ENCODE measurements at regions not wholly inside any gene's neighbourhood (a gene's known extent, or its start where the extent isn't known, plus 50 kb on each side); places are given as distances from the start of the nearest gene placed in this dataset.
"Not testable (repeated sequence)": the region's sequence is repeated elsewhere in the genome, so short reads cannot be mapped to it uniquely, and the experiment has no call there.

DNA sequence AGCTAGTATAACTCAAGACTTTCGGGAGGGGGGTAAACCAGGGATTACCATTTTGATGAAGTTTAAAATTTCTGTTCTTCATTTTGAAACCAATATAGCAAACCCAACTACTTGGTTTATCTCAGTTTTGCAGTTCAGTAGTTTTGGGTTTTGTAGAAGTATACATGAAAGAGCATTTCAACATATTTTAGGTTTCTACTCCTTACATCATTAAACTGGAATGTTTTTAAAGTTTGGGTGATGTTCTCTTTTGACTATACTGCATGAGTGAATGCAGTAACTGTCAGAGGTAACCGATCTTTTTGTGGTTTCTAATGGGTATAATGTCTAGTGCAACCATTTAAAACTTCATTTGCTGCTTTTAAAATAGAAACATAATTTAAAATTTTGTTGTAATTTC lies 248.3 kb upstream of the MAD2L1 start:
- no peak for DNase-seq (ENCODE audit: low spot score)
- no peak for FAIRE-seq

DNA sequence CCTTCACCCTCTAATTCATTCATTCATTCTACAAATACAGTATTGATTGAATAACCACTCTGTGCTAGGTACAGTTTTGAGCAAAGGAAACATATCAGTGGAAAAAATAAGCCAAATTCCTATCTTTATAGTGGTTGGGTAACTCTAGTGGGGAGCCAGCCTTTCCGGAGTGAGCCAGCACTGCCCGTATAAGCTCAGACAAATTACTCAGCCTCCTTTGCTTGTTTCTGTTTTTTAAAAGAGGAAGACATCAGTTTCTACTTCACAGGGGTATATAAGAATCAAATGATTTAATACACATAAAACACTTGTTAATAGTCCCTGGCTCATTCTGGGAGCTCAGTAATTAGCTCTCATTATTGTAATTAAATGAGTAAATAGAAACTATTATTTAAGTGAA lies 238.2 kb upstream of the MAD2L1 start:
- FAIRE-seq (no peak), DNase-seq (ENCODE audit: low spot score) (no peak)

DNA sequence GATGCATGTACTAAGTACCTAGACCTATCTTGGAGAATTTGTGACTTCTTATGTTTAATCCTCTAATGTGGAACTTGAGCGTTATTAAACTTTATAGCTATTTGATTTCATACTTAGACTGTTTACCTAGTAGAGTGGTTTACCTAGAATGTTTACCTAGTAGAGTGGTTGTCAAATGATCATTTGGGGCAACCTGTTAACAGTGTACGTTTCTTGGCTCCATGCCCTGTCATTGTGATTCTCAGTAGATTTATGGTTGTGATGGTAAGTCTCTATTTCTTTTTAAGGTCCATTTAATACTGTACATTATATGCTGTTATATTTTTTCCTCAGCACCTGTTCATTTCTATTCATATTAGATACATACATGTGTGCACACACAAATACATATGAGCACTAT lies 233.0 kb upstream of the MAD2L1 start:
- FAIRE-seq: no peak
- no peak for DNase-seq (ENCODE audit: low spot score)

DNA sequence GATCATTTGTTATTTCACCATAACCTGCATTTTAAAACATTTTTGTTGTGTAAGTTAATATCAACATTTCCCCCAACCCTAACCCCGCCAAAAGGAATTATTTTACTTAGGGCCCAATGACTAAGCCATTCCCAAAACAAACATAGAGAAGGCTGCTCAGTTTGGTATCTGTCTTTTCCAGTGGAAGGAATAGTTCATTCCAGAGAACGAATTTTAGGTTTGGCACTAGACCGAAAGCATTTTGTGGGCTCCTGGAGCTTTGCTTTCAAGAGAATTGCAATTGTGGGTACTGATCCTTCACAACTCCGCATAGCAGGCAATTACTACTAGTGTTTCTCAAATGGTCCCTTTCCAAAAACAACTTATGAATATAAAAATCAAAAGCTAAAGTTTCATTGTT lies 226.7 kb upstream of the MAD2L1 start:
- FAIRE-seq (no peak), DNase-seq (ENCODE audit: low spot score) (no peak)

DNA sequence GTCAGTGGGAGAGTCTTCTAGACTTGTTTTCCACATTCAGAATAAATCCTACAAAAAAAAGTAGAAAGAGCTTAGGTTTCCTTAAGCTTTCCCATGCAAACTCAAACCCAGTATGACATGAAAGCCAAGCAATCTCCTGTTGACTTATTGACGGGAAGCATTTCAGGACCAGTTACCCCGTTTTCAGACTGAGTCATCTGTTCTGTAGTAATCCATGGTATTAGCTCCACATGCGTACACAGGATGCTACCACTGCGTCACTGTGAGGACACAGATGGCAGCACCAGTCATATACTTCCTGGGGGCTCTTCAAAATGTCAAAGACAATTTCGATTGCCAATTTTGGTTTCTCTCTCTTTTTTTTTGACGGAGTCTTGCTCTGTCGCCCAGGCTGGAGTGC lies 224.9 kb upstream of the MAD2L1 start:
- no peak for FAIRE-seq
- no peak for DNase-seq (ENCODE audit: low spot score)

DNA sequence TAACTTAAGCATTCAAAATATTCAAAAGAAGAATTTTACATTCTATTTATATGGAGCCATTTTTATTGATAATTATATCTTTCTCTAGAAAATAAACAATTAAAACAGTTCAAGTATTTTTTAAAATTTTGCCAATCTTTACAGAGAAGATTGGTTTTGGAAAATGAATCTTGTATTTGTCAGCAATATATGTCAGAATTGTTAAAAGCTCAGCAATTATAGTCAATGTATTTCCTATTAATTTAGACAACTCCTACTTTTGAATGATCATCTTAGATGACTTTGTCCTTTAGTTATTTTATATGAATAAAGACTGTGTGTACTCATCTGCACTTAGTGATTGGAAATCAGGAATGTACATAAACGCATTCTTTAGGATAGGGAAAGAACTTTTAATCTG lies 223.9 kb upstream of the MAD2L1 start:
- no peak for FAIRE-seq

DNA sequence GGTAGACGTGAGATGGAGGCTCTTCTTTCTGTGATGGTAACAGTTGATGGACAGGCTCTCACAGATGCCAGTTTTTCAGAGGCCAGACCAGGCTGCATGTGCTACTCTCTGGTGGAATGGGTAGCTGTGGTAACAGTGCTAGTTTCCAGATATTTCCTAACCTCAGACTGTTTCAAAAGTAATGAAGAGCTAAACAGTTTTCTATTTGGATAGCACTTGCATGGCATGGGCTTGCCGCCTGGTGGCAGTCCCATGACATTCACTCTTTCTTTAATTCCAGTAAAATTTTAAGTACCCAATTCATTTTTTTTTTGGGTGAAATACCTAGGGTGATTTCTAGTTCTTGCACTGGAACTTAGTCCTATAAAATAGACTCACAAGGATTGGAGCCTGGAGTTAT lies 220.2 kb upstream of the MAD2L1 start:
- FAIRE-seq (no peak), DNase-seq (ENCODE audit: low spot score) (no peak)

More for the DNA sequence above, 223.9 kb upstream of the MAD2L1 start:
- no peak for DNase-seq (ENCODE audit: low spot score)

DNA sequence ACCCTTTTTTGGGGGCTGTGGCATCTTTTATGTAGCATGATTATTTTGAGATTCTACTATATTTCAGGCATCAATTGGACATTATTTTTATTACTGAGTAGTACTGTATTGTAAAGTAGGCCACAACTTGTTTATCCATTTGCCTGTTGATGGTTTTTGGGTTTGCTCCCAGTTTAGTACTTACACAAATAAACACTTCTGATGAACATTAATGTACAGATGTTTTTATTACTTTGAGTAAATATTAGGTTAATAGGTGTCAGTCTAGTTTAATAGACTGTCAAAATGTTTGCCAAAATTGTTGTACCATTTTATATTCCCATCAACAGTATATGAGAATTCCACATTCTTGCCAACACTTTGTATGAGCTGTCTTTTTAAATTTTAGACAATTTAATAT lies 214.9 kb upstream of the MAD2L1 start:
- DNase-seq (ENCODE audit: low spot score) (no peak), FAIRE-seq (no peak)

DNA sequence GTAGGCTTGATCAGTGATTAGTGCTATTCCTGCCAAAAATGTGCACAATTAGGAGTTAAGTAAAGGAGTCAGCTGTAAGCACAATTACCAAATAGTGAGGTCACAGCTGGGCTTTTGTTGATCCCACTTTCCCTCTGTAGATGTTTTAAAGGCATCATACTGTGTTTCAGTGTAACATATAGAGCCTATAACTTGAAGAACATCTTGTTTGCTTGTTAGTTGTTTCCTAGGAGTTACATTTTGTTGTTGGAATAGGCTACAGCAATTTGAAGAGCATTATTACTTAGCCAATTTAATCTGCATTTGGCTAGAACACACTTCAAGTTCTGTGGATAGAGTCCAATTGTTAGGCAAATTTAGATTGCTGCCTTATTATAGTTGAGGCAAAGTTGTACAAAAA lies 210.7 kb upstream of the MAD2L1 start:
- DNase-seq (ENCODE audit: low spot score): no peak
- no peak for FAIRE-seq

DNA sequence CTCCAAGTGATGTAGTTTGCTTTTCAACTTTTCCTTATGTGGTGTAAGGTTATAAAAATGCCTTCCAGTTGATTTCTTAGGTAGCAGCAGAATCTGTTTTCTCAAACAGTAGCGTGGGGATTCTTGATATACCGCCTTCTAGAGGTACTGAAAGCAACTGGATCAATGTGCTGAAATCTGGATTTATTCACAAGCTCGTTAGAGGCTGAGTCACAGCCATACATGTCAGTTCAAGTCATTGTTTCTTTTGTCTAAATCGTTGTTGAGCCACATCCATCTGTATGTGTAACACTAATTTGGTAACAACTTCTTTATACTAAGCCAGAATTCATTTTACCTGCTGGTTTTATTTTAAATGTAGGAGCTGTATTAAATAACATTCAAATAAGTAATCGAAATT lies 200.0 kb upstream of the MAD2L1 start:
- no peak for FAIRE-seq
- no peak for DNase-seq (ENCODE audit: low spot score)

DNA sequence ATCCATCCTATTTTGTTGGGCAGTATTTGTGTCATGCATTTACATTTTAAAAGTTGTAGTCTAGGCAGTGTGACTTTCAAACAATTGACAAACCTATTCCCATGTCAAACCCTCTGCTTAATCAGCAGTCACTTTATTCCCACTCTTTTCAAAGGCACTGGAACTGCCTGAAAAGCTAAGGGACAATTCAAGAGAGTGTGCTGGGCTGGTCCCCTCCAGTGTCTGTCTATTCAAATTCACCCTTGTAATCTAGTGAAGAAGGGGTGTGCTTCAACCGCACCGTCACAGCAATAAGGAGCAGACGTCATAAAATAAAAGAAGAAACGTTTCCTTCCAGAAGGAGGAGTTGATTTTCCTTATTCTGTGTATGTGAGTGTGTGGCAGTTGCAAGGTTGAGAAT lies 197.0 kb upstream of the MAD2L1 start:
- FAIRE-seq: no peak
- DNase-seq (ENCODE audit: low spot score): no peak

DNA sequence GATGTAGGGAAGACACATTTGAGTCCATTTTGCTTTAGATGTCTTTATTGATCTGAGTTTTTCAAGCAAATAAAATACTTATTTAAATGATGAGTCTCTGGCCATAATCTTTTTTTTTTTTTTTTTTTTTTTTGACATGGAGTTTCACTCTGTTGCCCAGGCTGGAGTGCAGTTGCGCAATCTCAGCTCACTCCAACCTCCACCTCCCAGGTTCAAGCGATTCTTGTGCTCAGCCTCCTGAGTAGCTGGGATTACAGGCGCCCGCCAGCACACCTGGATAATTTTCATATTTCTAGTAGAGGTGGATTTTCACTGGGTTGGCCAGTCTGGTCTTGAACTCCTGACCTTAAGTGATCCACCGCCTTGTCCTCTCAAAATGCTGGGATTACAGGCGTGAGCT lies 194.5 kb upstream of the MAD2L1 start:
- FAIRE-seq: no peak
- no peak for DNase-seq (ENCODE audit: low spot score)

DNA sequence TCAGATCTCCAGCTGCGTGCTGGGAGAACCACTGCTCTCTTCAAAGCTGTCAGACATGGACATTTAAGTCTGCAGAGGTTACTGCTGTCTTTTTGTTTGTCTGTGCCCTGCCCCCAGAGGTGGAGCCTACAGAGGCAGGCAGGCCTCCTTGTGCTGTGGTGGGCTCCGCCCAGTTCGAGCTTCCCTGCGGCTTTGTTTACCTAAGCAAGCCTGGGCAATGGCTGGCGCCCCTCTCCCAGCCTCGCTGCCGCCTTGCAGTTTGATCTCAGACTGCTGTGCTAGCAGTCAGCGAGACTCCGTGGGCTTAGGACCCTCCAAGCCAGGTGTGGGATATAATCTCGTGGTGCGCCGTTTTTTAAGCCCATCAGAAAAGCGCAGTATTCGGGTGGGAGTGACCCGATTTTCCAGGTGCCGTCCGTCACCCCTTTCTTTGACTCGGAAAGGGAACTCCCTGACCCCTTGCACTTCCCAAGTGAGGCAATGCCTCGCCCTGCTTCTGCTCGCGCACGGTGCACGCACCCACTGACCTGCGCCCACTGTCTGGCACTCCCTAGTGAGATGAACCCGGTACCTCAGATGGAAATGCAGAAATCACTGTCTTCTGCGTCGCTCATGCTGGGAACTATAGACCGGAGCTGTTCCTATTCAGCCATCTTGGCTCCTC lies 189.6 kb upstream of the MAD2L1 start:
- not testable (repeated sequence) for FAIRE-seq; DNase-seq (ENCODE audit: low spot score)

DNA sequence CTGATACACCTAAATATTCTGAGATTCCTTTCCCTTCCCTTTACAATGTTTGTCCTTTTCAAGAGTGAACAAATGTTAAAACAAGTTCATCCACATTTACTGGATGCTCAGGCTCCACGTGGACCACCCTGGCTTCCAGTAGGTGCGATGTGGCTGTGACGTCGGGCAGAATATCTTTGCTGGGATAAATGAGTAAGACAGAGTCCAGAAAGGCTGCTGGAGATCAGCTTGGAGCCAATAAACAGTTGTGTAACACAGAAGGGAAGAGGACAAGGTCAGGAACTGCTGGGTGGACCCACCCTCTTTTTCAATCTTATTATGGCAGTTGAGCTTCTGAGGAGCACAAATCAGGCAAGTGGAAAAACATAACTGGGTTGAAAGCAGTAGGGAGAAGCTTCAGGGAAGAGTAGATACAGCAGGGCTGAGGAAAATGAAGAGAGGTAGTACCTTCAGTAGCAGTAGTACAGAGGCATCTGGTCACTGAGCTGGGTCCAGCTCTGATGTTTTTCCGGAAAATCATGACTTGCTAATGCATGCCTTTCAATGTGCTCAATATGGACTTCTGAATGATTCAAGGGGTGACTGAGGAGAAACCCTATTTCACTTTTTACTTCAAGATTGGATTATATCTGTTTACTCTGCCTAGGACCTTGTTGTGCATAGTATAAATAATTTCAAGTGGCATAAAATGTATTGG lies 171.8 kb upstream of the MAD2L1 start:
- FAIRE-seq: no peak
- no peak for DNase-seq (ENCODE audit: low spot score)

DNA sequence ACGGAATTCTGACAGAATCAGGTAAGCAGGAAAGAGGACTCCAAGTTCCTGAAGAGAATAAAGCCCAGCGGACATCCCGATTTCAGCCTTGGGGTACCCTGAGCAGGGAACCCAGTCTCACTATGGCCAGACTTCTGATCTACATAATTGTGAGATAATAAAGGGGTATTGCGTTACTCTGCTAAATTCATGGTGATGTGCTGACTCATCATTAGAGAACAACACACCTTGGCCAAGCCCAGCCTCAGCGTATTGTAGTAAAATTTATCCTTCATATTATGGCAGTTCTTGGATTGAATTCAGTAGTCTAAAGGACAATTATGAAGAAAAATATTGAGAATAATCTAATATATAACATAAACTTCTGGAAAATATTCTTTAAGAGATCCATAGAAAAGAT lies 170.2 kb upstream of the MAD2L1 start:
- FAIRE-seq: no peak
- DNase-seq (ENCODE audit: low spot score): no peak

DNA sequence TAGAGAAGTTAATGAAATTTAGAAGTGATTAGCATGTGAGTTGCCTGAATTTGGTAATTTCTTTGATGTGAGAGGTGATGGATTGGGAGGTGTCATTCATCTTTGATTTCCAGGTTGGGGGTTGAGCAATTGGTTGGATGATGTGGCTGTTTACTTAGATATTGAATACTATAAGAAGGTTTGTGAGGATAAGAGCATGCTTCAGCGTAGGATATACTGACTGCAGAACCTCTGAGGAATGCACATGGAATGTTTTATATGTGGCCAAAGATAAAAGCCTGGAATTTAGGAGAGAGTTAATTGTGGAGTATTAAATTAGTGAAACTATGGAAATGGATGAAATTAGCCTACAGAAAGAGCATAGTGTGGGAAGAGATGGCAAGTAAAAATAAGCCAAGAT lies 165.4 kb upstream of the MAD2L1 start:
- FAIRE-seq: no peak

DNA sequence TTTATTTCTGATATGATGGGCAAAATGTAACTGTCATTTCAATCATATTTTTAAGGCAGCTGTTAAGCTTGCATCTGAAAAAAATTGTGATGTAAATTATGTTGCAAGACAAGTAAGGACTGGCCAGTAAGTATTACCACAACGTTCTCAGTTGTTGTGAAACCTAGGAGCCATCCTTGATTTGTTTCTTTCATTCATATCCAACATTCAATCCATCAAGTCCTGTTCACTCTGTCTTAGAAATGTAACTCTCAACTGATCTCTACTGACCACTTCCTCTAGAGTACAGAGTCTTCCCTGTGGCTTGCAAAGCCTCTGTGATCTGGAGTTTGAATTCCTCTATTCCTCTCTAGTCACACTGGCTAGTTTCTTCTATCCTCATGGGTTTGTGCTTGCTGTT lies 161.4 kb upstream of the MAD2L1 start:
- FAIRE-seq: no peak
- DNase-seq (ENCODE audit: low spot score): no peak

More for the DNA sequence above, 165.4 kb upstream of the MAD2L1 start:
- no peak for DNase-seq (ENCODE audit: low spot score)

DNA sequence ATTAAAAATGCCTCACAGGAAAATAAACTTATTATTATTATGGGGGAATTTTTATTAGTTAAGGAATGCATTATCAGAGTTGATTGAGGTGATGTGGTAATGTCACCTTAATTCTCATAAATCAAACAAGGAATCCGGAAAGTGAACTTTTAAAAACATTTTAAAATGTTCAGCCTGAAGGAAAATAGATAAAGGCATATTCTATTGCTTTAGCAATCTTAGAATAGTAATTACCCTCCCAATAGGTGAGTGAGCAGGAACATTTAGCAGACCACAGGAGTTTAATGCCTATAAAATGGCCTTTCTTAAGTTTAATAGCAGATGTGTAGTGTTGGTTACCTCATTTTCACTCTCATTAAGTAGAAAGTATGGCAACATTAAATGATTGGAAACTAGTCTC lies 160.9 kb upstream of the MAD2L1 start:
- DNase-seq (ENCODE audit: low spot score): no peak
- FAIRE-seq: no peak

DNA sequence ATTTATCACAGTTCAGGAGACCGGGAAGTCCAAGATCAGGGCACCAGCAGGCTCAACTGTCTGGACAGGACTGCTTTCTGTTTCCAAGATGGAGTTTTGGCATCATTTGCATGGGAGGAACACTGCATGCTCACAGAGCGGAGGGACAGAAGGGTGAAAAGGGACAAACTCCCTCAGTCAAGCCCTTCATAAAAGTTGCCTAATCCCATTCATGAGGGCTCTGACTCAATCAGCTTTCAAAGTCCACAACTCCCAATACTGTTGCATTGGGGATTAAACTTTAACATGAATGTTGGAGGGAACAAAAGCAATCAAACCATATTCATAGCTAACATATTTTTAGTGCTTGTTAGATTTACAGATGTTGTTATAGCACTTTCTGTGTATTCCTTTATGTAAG lies 158.9 kb upstream of the MAD2L1 start:
- no peak for FAIRE-seq

DNA sequence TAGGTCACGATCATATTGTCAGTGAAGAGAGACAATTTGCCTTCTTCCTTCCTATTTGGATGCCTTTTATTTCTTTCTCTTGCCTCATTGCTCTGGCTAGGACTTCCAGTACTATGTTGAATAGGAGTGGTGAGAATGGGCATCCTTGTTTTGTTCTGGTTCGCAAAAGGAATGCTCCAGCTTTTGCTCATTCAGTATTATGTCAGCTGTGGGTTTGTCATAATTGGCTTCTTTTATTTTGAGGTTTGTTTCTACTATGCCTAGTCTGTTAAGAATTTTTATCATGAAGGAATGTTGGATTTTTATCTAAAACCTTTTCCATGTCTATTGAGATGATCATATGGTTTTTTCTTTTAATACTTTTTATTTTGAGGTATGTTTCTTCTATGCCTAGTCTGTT lies 152.3 kb upstream of the MAD2L1 start:
- FAIRE-seq (no peak), DNase-seq (ENCODE audit: low spot score) (no peak)

More for the DNA sequence above, 158.9 kb upstream of the MAD2L1 start:
- DNase-seq (ENCODE audit: low spot score): no peak

DNA sequence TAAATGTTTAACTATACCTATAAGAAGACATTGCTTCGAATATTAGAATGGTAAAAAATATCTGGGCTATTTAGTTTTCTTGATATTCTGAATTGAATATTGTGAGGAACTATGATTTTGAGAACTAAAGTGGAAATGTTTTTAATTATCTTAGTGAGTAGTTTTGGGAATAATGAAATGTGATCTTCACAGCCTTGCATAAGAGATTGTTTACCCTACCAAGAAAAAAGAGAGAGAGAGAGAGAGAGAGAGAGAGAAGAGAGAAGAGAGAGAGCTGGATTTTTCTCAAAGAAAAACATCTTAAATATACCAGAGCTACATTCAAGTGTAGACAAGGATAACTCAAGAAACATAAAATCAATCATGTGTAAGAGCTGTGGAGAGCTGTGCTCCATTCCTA lies 148.7 kb upstream of the MAD2L1 start:
- no peak for DNase-seq (ENCODE audit: low spot score)
- no peak for FAIRE-seq

DNA sequence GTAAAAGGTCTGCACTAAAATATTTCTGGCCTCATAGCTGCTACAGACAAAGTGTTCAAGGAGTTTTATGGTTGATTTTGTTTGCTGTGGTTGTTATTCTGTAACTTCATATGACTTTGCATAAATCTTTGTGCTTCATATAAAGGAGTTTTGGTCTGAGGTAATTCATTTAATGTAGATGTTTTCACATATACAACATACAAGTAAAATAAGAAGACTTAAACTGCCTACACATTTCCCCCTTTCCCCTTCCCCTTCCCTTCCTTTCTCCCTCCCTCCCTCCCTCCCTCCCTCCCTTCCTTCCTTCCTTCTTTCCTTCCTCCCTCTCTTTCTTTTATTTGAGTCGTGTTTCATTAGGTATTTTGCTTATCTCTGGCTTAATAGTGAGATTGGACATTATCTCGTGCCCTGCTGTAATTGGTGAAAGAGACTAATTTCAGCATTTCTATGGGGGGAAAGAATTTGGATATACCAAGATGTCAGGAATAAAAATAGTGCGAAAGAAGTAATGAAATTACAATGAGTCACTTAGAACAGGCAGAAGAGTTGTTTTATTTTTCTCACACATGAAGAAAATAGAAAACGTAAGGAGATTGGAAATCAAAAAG lies 144.9 kb upstream of the MAD2L1 start:
- no peak for FAIRE-seq
- DNase-seq (ENCODE audit: low spot score): no peak

DNA sequence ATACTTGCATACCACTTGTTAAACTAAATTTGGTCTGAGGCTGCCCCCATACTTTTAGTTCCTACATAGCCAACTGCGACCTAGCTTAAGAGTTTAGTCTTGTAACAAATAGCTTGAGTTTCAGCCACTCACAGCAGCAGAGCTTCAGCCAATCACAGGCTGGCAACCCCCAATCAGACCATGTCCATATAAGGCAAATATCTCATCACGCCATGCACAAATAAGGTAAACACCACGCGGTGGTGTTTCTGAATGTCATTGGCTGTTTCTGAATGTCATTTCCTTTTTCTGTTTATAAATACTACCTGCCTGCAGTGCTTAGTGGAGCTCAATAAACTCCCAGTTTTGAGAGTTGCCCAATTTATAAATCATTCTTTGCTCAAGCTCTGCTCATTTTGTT lies 143.1 kb upstream of the MAD2L1 start:
- DNase-seq (ENCODE audit: low spot score) (no peak), FAIRE-seq (no peak)

Measured in RCC 7860 (cell line).